NCI-H2107 treated with DMSO at 0.1 percent for 48 hours (cell line): ENCODE measurements at regions not wholly inside any gene's neighbourhood (a gene's known extent, or its start where the extent isn't known, plus 50 kb on each side); places are given as distances from the start of the nearest gene placed in this dataset.

Experiments used
- DNase-seq: peaks from one replicate; lab custom pipeline; 2025; ENCODE audit not compliant: unreplicated experiment; lab: John Stamatoyannopoulos, UW

GRCh38 chr12:77433799-77434198, 368.4 kb upstream of the E2F7 start:
- DNase-seq, result no peak

- DNase-seq, result no peak
These were observed 364.1 kb upstream of the E2F7 start for GRCh38 chr12:77429426-77429825.

GRCh38 chr12:77421152-77421551, 355.8 kb upstream of the E2F7 start:
- no peak for DNase-seq

- no peak for DNase-seq
These were observed 344.2 kb upstream of the E2F7 start for GRCh38 chr12:77409551-77409950.

- no peak for DNase-seq
These were observed 342.6 kb upstream of the E2F7 start for GRCh38 chr12:77407931-77408330.

GRCh38 chr12:77406219-77406905, 341.0 kb upstream of the E2F7 start:
- no peak for DNase-seq

GRCh38 chr12:77402716-77403115, 337.3 kb upstream of the E2F7 start:
- DNase-seq, result no peak

GRCh38 chr12:77401770-77402081, 336.4 kb upstream of the E2F7 start:
- no peak for DNase-seq

- no peak for DNase-seq
These were observed 335.8 kb upstream of the E2F7 start for GRCh38 chr12:77401064-77401769.

- DNase-seq, result no peak
These were observed 327.2 kb upstream of the E2F7 start for GRCh38 chr12:77392467-77393088.

- no peak for DNase-seq
These were observed 323.3 kb upstream of the E2F7 start for GRCh38 chr12:77388445-77389265.

GRCh38 chr12:77387671-77388070, 322.3 kb upstream of the E2F7 start:
- no peak for DNase-seq

GRCh38 chr12:77387214-77387613, 321.8 kb upstream of the E2F7 start:
- no peak for DNase-seq

- DNase-seq, result no peak
These were observed 319.6 kb upstream of the E2F7 start for GRCh38 chr12:77384941-77385340.

- DNase-seq, result no peak
These were observed 316.9 kb upstream of the E2F7 start for GRCh38 chr12:77382096-77382742.

- DNase-seq, result no peak
These were observed 312.3 kb upstream of the E2F7 start for GRCh38 chr12:77377622-77378021.

GRCh38 chr12:77377116-77377515, 311.7 kb upstream of the E2F7 start:
- no peak for DNase-seq

GRCh38 chr12:77374673-77375072, 309.3 kb upstream of the E2F7 start:
- no peak for DNase-seq

- no peak for DNase-seq
These were observed 307.1 kb upstream of the E2F7 start for GRCh38 chr12:77372494-77372893.

GRCh38 chr12:77372026-77372425, 306.7 kb upstream of the E2F7 start:
- DNase-seq, result no peak

GRCh38 chr12:77368379-77368778, 303.0 kb upstream of the E2F7 start:
- no peak for DNase-seq
